ENCODE measurements at regions not wholly inside any gene's neighbourhood (a gene's known extent, or its start where the extent isn't known, plus 50 kb on each side); places are given as distances from the start of the nearest gene placed in this dataset.

- WGBS, result 63% methylated on average over 2 of the region's 2 CpGs
- no peak for TF ChIP-seq POLR2A (IDR thresholded peaks at IDR 0.05)
- TF ChIP-seq POLR2AphosphoS5 (IDR thresholded peaks at IDR 0.05), result no peak
- no peak for TF ChIP-seq CTCF (IDR thresholded peaks at IDR 0.05)
Observed at GRCh38 chr2:150832686-150833085, 345.2 kb upstream of the RND3 start.

GRCh38 chr2:150824118-150824517, 336.7 kb upstream of the RND3 start:
- no peak overlapping the region for H3K27ac ChIP-seq

More at GRCh38 chr2:150832686-150833085, 345.2 kb upstream of the RND3 start:
- no peaks in the 10 kb centered on the region for H3K9me3 ChIP-seq
- no peak overlapping the region for H3K4me3 ChIP-seq
- H3K4me1 ChIP-seq (replicated peaks), result no peaks in the 10 kb centered on the region
- no peaks in the 10 kb centered on the region for H3K36me3 ChIP-seq
- no peak for DNase-seq (ENCODE audit: low spot score)
- H3K27me3 ChIP-seq (replicated peaks; ENCODE audit: insufficient read depth), result no peaks in the 10 kb centered on the region
- intact Hi-C loops (cut with DNase I), result no loop called here
- no peak overlapping the region for H3K27ac ChIP-seq

GRCh38 chr2:150817422-150817821, 330.0 kb upstream of the RND3 start:
- DNase-seq (ENCODE audit: low spot score), result no peak
- no peak overlapping the region for H3K27ac ChIP-seq
- 91% methylated on average over 2 of the region's 2 CpGs for WGBS
- TF ChIP-seq POLR2AphosphoS5 (IDR thresholded peaks at IDR 0.05) (no peak), POLR2A (IDR thresholded peaks at IDR 0.05) (no peak), CTCF (IDR thresholded peaks at IDR 0.05) (no peak)
- H3K9me3 ChIP-seq, result no peaks in the 10 kb centered on the region
- no peaks in the 10 kb centered on the region for H3K36me3 ChIP-seq
- H3K4me3 ChIP-seq, result no peak overlapping the region
- no peaks in the 10 kb centered on the region for H3K4me1 ChIP-seq (replicated peaks)
- no peaks in the 10 kb centered on the region for H3K27me3 ChIP-seq (replicated peaks; ENCODE audit: insufficient read depth)
- intact Hi-C loops (cut with DNase I), result no loop called here

More at GRCh38 chr2:150824118-150824517, 336.7 kb upstream of the RND3 start:
- TF ChIP-seq POLR2AphosphoS5 (IDR thresholded peaks at IDR 0.05) (no peak), POLR2A (IDR thresholded peaks at IDR 0.05) (no peak), CTCF (IDR thresholded peaks at IDR 0.05) (no peak)
- Histone ChIP-seq H3K27me3 (replicated peaks; ENCODE audit: insufficient read depth) (no peaks in the 10 kb centered on the region), H3K9me3 (no peaks in the 10 kb centered on the region), H3K36me3 (no peaks in the 10 kb centered on the region), H3K4me1 (replicated peaks) (no peaks in the 10 kb centered on the region), H3K4me3 (no peak overlapping the region)
- intact Hi-C loops (cut with DNase I), result no loop called here
- WGBS, result 0% methylated on average over 1 of the region's 1 CpG
- no peak for DNase-seq (ENCODE audit: low spot score)

GRCh38 chr2:150812664-150813367, 325.3 kb upstream of the RND3 start:
- intact Hi-C loops (cut with DNase I), result no loop called here
- Histone ChIP-seq H3K4me3 (no peak overlapping the region), H3K27ac (no peak overlapping the region), H3K9me3 (no peaks in the 10 kb centered on the region), H3K4me1 (replicated peaks) (no peaks in the 10 kb centered on the region), H3K36me3 (no peaks in the 10 kb centered on the region), H3K27me3 (replicated peaks; ENCODE audit: insufficient read depth) (no peaks in the 10 kb centered on the region)
- TF ChIP-seq POLR2AphosphoS5 (IDR thresholded peaks at IDR 0.05) (no peak), CTCF (IDR thresholded peaks at IDR 0.05) (no peak), POLR2A (IDR thresholded peaks at IDR 0.05) (no peak)
- no peak for DNase-seq (ENCODE audit: low spot score)
- WGBS, result 22% methylated on average over 1 of the region's 1 CpG

GRCh38 chr2:150812066-150812465, 324.6 kb upstream of the RND3 start:
- WGBS, result 57% methylated on average over 3 of the region's 3 CpGs
- Histone ChIP-seq H3K27ac (no peak overlapping the region), H3K27me3 (replicated peaks; ENCODE audit: insufficient read depth) (no peaks in the 10 kb centered on the region), H3K9me3 (no peaks in the 10 kb centered on the region), H3K4me3 (no peak overlapping the region), H3K4me1 (replicated peaks) (no peaks in the 10 kb centered on the region), H3K36me3 (no peaks in the 10 kb centered on the region)
- intact Hi-C loops (cut with DNase I), result no loop called here
- no peak for DNase-seq (ENCODE audit: low spot score)
- TF ChIP-seq CTCF (IDR thresholded peaks at IDR 0.05) (no peak), POLR2AphosphoS5 (IDR thresholded peaks at IDR 0.05) (no peak), POLR2A (IDR thresholded peaks at IDR 0.05) (no peak)

Measured in prostate gland (tissue), 2 donors.